ENCODE measurements at regions not wholly inside any gene's neighbourhood (a gene's known extent, or its start where the extent isn't known, plus 50 kb on each side); places are given as distances from the start of the nearest gene placed in this dataset.

- DNase-seq (ENCODE audit: low spot score, unreplicated experiment), result no peak
Observed at GRCh38 chr3:162171970-162172369, 675.4 kb downstream of the OTOL1 start.

DNA sequence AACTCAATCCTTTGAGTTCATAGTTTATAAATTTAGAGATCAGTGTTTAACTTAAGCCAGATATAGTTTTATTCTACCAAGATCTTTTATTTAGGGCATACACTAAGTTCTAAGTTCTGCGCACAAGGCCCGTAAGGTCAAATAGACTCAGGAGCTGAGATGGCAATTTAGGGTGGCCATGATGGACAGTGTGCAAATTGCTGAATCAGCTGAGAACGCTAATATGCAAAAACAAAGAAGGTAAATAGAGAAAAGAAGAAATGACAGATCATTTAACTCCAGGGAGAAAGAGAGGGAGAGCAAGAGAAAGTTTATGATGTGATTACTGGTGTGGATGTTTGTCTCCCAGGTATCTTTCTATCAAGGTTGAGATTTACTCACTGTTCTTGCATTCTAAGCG, 678.5 kb downstream of the OTOL1 start:
- no peak overlapping the region for H3K27ac Mint-ChIP-seq
- H3K9me3 Mint-ChIP-seq (ENCODE audit: low read depth), result peaks cover 8% of the 10 kb centered on the region
- TF ChIP-seq, protein P1, sequence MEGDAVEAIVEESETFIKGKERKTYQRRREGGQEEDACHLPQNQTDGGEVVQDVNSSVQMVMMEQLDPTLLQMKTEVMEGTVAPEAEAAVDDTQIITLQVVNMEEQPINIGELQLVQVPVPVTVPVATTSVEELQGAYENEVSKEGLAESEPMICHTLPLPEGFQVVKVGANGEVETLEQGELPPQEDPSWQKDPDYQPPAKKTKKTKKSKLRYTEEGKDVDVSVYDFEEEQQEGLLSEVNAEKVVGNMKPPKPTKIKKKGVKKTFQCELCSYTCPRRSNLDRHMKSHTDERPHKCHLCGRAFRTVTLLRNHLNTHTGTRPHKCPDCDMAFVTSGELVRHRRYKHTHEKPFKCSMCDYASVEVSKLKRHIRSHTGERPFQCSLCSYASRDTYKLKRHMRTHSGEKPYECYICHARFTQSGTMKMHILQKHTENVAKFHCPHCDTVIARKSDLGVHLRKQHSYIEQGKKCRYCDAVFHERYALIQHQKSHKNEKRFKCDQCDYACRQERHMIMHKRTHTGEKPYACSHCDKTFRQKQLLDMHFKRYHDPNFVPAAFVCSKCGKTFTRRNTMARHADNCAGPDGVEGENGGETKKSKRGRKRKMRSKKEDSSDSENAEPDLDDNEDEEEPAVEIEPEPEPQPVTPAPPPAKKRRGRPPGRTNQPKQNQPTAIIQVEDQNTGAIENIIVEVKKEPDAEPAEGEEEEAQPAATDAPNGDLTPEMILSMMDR (IDR thresholded peaks at IDR 0.05; ENCODE audit: unreplicated experiment), result no peak
- DNase-seq (ENCODE audit: low spot score, unreplicated experiment), result no peak
- H3K36me3 Mint-ChIP-seq (ENCODE audit: insufficient read depth), result no peaks in the 10 kb centered on the region
- peaks cover 11% of the 10 kb centered on the region for H3K4me1 Mint-ChIP-seq (ENCODE audit: low read depth)
- H3K27me3 Mint-ChIP-seq, result no peaks in the 10 kb centered on the region
- no peak overlapping the region for H3K4me3 Mint-ChIP-seq (ENCODE audit: low read depth)

More at GRCh38 chr3:162171970-162172369, 675.4 kb downstream of the OTOL1 start:
- Mint-ChIP-seq H3K4me1 (ENCODE audit: low read depth) (peaks cover 10% of the 10 kb centered on the region), H3K27me3 (no peaks in the 10 kb centered on the region), H3K4me3 (ENCODE audit: low read depth) (no peak overlapping the region), H3K27ac (no peak overlapping the region), H3K9me3 (ENCODE audit: low read depth) (peaks cover 8% of the 10 kb centered on the region), H3K36me3 (ENCODE audit: insufficient read depth) (no peaks in the 10 kb centered on the region)
- TF ChIP-seq, protein P1 (IDR thresholded peaks at IDR 0.05; ENCODE audit: unreplicated experiment), result no peak

DNA sequence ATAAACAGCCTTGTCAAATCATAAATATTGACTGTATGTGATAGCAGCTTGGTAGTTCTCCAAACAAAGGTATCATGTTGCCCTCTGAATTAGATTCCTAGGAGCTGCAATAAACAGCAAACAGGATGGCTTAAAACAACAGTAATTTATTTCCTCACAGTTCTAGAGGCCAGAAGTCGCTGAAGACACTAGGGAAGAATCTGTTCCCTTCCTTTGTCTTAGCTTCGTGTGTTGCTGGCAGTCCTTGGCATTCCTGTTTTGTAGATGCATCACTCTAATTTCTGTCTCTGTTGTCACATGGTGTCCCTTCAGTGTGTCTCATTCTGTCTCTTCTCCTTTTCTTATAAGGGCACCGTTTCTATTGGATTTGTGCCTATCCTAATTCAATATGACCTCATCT, 679.3 kb downstream of the OTOL1 start:
- no peak for DNase-seq (ENCODE audit: low spot score, unreplicated experiment)
- Mint-ChIP-seq H3K4me1 (ENCODE audit: low read depth) (peaks cover 11% of the 10 kb centered on the region), H3K27me3 (no peaks in the 10 kb centered on the region), H3K36me3 (ENCODE audit: insufficient read depth) (no peaks in the 10 kb centered on the region), H3K27ac (no peak overlapping the region), H3K4me3 (ENCODE audit: low read depth) (no peak overlapping the region), H3K9me3 (ENCODE audit: low read depth) (peaks cover 8% of the 10 kb centered on the region)
- TF ChIP-seq, protein P1 (IDR thresholded peaks at IDR 0.05; ENCODE audit: unreplicated experiment), result no peak

DNA sequence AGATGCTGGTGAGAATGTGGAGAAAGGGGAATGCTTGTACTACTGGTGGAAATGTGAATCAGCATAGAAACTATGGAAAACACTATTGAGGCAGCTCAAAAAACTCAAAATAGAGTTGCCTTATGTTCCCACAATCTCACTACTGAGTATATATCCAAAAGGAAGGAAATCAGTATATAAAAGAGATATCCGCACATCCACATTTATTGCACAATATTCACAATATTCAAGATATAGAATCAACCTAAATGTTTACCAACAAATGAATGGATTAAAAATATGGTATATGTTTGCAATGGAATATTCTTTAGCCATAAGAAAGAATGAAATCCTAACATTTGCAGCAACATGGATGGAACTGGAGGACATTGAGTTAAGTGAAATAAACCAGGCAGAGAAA, 686.8 kb downstream of the OTOL1 start:
- Mint-ChIP-seq H3K4me3 (ENCODE audit: low read depth) (no peak overlapping the region), H3K36me3 (ENCODE audit: insufficient read depth) (no peaks in the 10 kb centered on the region), H3K27me3 (no peaks in the 10 kb centered on the region), H3K9me3 (ENCODE audit: low read depth) (peaks cover 13% of the 10 kb centered on the region), H3K4me1 (ENCODE audit: low read depth) (no peaks in the 10 kb centered on the region), H3K27ac (no peak overlapping the region)
- TF ChIP-seq, protein P1 (IDR thresholded peaks at IDR 0.05; ENCODE audit: unreplicated experiment), result no peak
- DNase-seq (ENCODE audit: low spot score, unreplicated experiment), result no peak

DNA sequence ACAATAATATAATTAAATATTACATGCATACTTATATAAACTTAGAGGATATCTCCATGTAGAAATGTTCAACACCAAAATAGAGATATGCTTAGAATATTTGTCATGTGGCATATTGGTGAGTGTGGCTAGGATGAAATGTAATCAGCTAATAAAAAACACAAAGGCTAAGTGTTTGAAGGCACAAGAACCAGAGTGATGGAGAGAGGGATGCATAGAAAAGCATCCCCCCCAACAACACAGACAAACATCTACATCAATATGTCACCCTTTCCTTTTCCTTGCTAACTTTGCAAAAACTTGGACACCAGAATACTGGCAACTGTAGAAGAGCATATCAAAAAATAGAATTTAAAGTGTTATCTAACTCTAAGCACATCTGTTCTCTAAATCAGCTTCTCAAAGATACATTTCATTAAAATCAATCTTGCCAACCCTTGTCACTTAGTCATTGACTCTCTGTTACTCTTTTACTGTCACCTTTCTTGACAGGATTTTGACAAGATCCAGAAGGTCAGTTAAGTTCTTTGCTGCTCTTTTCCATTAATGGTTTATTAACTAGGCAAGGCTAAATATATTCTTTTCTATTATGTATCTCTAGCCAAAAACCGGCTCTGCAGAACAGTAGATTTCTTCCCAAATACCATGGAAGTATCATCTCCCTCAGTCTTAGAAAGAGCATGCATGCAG, 695.9 kb downstream of the OTOL1 start:
- no peak overlapping the region for H3K27ac Mint-ChIP-seq
- H3K4me3 Mint-ChIP-seq (ENCODE audit: low read depth), result no peak overlapping the region
- H3K27me3 Mint-ChIP-seq, result no peaks in the 10 kb centered on the region
- peaks cover 15% of the 10 kb centered on the region for H3K9me3 Mint-ChIP-seq (ENCODE audit: low read depth)
- TF ChIP-seq, protein P1 (IDR thresholded peaks at IDR 0.05; ENCODE audit: unreplicated experiment), result no peak
- H3K4me1 Mint-ChIP-seq (ENCODE audit: low read depth), result peaks cover 7% of the 10 kb centered on the region
- DNase-seq (ENCODE audit: low spot score, unreplicated experiment), result no peak
- peaks cover 1% of the 10 kb centered on the region for H3K36me3 Mint-ChIP-seq (ENCODE audit: insufficient read depth)

All from progenitor cell of endocrine pancreas (in vitro differentiated cells).